ENCODE measurements at regions not wholly inside any gene's neighbourhood (a gene's known extent, or its start where the extent isn't known, plus 50 kb on each side); places are given as distances from the start of the nearest gene placed in this dataset.
"Not testable (repeated sequence)": the region's sequence is repeated elsewhere in the genome, so short reads cannot be mapped to it uniquely, and the experiment has no call there.

- in situ Hi-C loops (cut with MboI; ENCODE audit: low sequenced_read_pairs), result no loop called here
These were observed 652.1 kb downstream of the ANKRD50 start for GRCh38 chr4:124060261-124060918.

- in situ Hi-C loops (cut with MboI; ENCODE audit: low sequenced_read_pairs), result no loop called here
These were observed 651.1 kb downstream of the ANKRD50 start for GRCh38 chr4:124061413-124061812.

- in situ Hi-C loops (cut with MboI; ENCODE audit: low sequenced_read_pairs), result no loop called here
These were observed 647.1 kb downstream of the ANKRD50 start for GRCh38 chr4:124065422-124065821.

GRCh38 chr4:124065936-124066335 is 646.6 kb downstream of the ANKRD50 start:
- in situ Hi-C loops (cut with MboI; ENCODE audit: low sequenced_read_pairs), result no loop called here

GRCh38 chr4:124066595-124066994 is 645.9 kb downstream of the ANKRD50 start:
- in situ Hi-C loops (cut with MboI; ENCODE audit: low sequenced_read_pairs), result no loop called here

- in situ Hi-C loops (cut with MboI; ENCODE audit: low sequenced_read_pairs), result no loop called here
These were observed 645.5 kb downstream of the ANKRD50 start for GRCh38 chr4:124067046-124067445.

- in situ Hi-C loops (cut with MboI; ENCODE audit: low sequenced_read_pairs), result no loop called here
These were observed 641.6 kb downstream of the ANKRD50 start for GRCh38 chr4:124070688-124071484.

- in situ Hi-C loops (cut with MboI; ENCODE audit: low sequenced_read_pairs), result not testable (repeated sequence)
These were observed 637.3 kb downstream of the ANKRD50 start for GRCh38 chr4:124075276-124075675.

GRCh38 chr4:124079174-124079780 is 633.3 kb downstream of the ANKRD50 start:
- in situ Hi-C loops (cut with MboI; ENCODE audit: low sequenced_read_pairs), result no loop called here

- in situ Hi-C loops (cut with MboI; ENCODE audit: low sequenced_read_pairs), result no loop called here
These were observed 628.8 kb downstream of the ANKRD50 start for GRCh38 chr4:124083711-124084110.

- in situ Hi-C loops (cut with MboI; ENCODE audit: low sequenced_read_pairs), result no loop called here
These were observed 626.9 kb downstream of the ANKRD50 start for GRCh38 chr4:124085561-124086180.

- in situ Hi-C loops (cut with MboI; ENCODE audit: low sequenced_read_pairs), result no loop called here
These were observed 622.5 kb downstream of the ANKRD50 start for GRCh38 chr4:124090021-124090420.

GRCh38 chr4:124092101-124092500 is 620.4 kb downstream of the ANKRD50 start:
- in situ Hi-C loops (cut with MboI; ENCODE audit: low sequenced_read_pairs), result no loop called here

- in situ Hi-C loops (cut with MboI; ENCODE audit: low sequenced_read_pairs), result no loop called here
These were observed 620.0 kb downstream of the ANKRD50 start for GRCh38 chr4:124092541-124092984.

GRCh38 chr4:124095621-124096020 is 616.9 kb downstream of the ANKRD50 start:
- in situ Hi-C loops (cut with MboI; ENCODE audit: low sequenced_read_pairs), result no loop called here

- in situ Hi-C loops (cut with MboI; ENCODE audit: low sequenced_read_pairs), result no loop called here
These were observed 616.2 kb downstream of the ANKRD50 start for GRCh38 chr4:124096290-124096689.

GRCh38 chr4:124097447-124097846 is 615.1 kb downstream of the ANKRD50 start:
- in situ Hi-C loops (cut with MboI; ENCODE audit: low sequenced_read_pairs), result no loop called here

GRCh38 chr4:124104101-124104500 is 608.4 kb downstream of the ANKRD50 start:
- in situ Hi-C loops (cut with MboI; ENCODE audit: low sequenced_read_pairs), result no loop called here

GRCh38 chr4:124104628-124105027 is 607.9 kb downstream of the ANKRD50 start:
- in situ Hi-C loops (cut with MboI; ENCODE audit: low sequenced_read_pairs), result no loop called here

- in situ Hi-C loops (cut with MboI; ENCODE audit: low sequenced_read_pairs), result no loop called here
These were observed 607.3 kb downstream of the ANKRD50 start for GRCh38 chr4:124105212-124105611.

GRCh38 chr4:124111411-124111810 is 601.1 kb downstream of the ANKRD50 start:
- in situ Hi-C loops (cut with MboI; ENCODE audit: low sequenced_read_pairs), result no loop called here

Measured in HL-60/S4 treated with phorbol 12-myristate 13-acetate at 8.2 ng/mL for 4 days and 3 days (cell line).